AG09309 (cell line): ENCODE measurements at regions not wholly inside any gene's neighbourhood (a gene's known extent, or its start where the extent isn't known, plus 50 kb on each side); places are given as distances from the start of the nearest gene placed in this dataset.

Experiments used
- DNase-seq: peaks from one replicate; pipeline ENCODE4 v3.0.0-alpha.2; 2010; ENCODE audit warnings: low read depth
- H3K4me3 ChIP-seq: 2 replicates; pipeline ENCODE4 v1.5.1; 2011; ENCODE audit warnings: mild to moderate bottlenecking, low read depth, low read length, moderate library complexity; ENCODE audit not compliant: control insufficient read depth
- TF ChIP-seq, protein P1 (sequence below): IDR thresholded peaks from 2 replicates; pipeline ENCODE4 v1.5.1; 2011; ENCODE audit warnings: mild to moderate bottlenecking, low read depth, low read length, inconsistent platforms; ENCODE audit not compliant: insufficient read depth, control insufficient read depth; ENCODE audit errors: missing control alignments

DNA sequence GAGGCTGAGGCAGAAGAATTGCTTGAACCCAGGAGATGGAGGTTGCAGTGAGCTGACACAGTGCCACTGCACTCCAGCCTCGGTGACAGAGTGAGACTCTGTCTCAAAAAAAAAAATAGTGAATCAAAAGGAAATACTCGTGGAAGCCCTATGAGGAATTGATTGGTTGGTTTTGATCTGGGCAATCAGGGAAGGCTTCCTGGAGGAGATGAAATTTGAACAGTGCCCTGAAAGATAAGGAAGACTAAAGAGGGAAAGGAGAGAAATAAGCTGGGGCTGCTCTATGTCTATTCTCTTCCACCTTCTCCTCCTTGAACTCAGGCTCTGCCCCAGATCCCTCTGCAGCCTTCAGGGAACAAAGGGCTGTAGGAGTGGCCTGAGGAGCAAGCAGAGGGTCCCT, 54.1 kb downstream of the IRF2BPL start:
- no peak overlapping the region for H3K4me3 ChIP-seq
- TF ChIP-seq, protein P1, sequence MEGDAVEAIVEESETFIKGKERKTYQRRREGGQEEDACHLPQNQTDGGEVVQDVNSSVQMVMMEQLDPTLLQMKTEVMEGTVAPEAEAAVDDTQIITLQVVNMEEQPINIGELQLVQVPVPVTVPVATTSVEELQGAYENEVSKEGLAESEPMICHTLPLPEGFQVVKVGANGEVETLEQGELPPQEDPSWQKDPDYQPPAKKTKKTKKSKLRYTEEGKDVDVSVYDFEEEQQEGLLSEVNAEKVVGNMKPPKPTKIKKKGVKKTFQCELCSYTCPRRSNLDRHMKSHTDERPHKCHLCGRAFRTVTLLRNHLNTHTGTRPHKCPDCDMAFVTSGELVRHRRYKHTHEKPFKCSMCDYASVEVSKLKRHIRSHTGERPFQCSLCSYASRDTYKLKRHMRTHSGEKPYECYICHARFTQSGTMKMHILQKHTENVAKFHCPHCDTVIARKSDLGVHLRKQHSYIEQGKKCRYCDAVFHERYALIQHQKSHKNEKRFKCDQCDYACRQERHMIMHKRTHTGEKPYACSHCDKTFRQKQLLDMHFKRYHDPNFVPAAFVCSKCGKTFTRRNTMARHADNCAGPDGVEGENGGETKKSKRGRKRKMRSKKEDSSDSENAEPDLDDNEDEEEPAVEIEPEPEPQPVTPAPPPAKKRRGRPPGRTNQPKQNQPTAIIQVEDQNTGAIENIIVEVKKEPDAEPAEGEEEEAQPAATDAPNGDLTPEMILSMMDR, result no peak
- DNase-seq, result no peak

DNA sequence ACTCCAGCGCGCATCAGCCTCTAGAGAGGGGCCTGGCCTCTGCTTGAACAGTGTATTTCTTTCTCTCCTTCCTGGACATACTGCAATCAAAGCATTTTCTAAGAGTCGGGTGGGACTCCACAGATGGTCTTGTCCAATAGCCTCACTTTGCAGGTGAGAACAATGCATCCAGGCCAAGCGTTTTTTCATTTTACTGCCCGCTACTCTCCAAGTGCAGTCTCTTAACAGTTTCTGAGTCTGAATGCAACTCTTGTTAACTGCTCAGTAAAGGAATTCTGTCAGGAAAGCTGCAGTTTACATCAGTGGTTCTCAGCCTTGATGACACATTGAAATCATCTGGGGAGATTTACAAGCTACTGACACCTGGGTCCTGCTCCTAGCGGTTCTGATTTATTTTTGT, 57.0 kb downstream of the IRF2BPL start:
- no peak for DNase-seq
- no peak overlapping the region for H3K4me3 ChIP-seq
- TF ChIP-seq, protein P1, result no peak

DNA sequence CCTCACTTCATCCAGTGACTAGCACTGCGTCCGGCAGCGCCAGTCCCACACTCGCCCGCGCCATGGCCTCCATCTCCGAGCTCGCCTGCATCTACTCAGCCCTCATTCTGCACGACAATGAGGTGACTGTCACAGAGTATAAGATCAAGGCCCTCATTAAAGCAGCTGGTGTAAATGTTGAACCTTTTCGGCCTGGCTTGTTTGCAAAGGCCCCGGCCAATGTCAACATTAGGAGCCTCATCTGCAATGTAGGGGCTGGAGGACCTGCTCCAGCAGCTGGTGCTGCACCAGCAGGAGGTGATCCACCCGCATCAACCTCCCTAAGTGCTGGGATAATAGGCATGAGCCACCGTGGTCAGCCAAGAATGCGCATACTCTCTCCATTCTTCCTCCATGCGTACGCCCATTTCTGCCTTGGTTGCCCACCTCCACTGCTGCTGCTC, 59.9 kb downstream of the IRF2BPL start:
- H3K4me3 ChIP-seq, result no peak overlapping the region
- no peak for DNase-seq
- TF ChIP-seq, protein P1, result no peak

DNA sequence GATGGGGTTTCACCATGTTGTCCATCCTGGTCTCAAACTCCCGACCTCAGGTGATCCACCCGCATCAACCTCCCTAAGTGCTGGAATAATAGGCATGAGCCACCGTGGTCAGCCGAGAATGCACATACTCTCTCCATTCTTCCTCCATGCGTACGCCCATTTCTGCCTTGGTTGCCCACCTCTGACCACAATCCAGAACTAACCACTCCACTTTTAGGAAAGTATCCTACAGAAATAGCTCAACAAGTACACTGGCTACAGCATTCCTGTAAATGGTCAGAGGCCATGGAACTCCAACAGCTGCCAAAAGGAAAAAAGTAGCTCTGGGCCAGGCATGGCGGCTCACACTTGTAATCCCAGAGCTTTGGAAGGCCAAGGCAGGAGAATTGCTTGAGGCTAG, 60.7 kb downstream of the IRF2BPL start:
- TF ChIP-seq, protein P1, result no peak
- no peak for DNase-seq
- no peak overlapping the region for H3K4me3 ChIP-seq

DNA sequence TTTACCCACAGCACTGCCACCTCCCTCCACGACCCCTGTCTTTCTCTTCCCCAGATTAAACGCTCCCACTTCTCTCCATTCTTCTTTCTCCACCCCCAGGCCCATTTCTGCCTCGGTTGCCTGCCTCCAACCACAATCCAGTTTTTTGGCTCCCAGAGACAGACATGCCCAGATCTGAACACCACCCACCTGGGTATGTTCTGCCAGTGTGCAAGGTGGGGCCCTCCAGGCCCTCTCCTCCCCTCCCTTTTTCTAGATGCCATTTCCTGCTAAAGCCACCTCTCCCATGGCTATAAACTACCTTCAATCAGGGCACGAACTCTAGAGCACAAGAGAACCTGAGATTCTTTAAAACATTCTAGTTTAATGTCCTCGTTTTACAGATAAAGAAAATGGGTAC, 63.3 kb downstream of the IRF2BPL start:
- DNase-seq, result no peak
- TF ChIP-seq, protein P1, result no peak

DNA sequence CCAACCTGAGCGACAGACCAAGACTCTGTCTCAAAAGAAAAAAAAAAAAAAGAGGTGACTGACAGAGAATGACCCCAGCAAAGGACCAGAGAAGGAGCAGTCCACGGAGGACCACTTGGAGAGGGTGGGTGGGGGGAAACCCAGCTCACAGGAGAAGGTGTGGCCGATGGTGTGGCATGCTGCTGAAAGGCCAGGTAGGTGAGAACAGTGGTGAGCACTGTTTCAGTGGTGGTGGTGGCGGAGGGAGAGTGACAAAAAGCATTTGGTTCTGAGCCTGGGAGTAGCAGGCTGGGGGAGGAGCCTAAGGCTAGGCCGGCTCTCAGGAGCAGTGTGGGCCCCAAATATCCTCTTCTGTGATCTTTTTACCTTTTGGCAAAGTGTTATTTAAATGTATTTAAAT, 63.8 kb downstream of the IRF2BPL start:
- TF ChIP-seq, protein P1, result no peak
- DNase-seq, result no peak
- no peak overlapping the region for H3K4me3 ChIP-seq

More for the DNA sequence above, 63.3 kb downstream of the IRF2BPL start:
- no peak overlapping the region for H3K4me3 ChIP-seq

DNA sequence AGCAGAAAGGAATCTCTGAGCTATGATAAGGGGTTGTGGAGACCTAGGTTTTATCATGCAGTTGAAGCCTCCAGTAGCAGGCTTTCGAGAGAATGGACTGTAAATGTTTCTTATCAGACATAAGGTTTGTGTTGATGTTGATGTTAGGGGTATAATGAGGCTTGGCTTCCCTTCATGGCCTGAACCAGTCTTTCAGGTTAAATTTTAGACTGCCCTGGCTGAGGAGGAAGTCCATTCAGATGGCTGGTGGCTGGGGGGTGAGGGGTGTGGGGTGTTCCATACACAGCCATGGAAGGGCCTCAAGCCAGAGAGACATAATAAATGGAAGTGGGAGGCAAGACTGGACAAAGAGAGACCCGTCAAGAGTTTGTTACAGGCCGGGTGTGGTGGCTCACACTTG, 65.1 kb downstream of the IRF2BPL start:
- TF ChIP-seq, protein P1, result no peak
- DNase-seq, result no peak
- H3K4me3 ChIP-seq, result no peak overlapping the region
